GM12891 (cell line): ENCODE measurements at regions not wholly inside any gene's neighbourhood (a gene's known extent, or its start where the extent isn't known, plus 50 kb on each side); places are given as distances from the start of the nearest gene placed in this dataset.

Experiments used
- POLR2A ChIP-seq: IDR thresholded peaks from 2 replicates; pipeline ENCODE4 v1.6.1; 2011; ENCODE audit warnings: low read depth, low read length, control low read depth
- POLR2AphosphoS5 ChIP-seq: IDR thresholded peaks from 2 replicates; pipeline ENCODE4 v1.6.1; 2011; ENCODE audit warnings: low read depth, low read length, control low read depth
- POU2F2 ChIP-seq: IDR thresholded peaks from 2 replicates; pipeline ENCODE4 v1.6.1; 2011; ENCODE audit warnings: low read depth, mild to moderate bottlenecking, control low read depth, low read length, moderate library complexity
- SPI1 ChIP-seq: IDR thresholded peaks from 2 replicates; pipeline ENCODE4 v1.6.1; 2011; ENCODE audit warnings: low read depth, low read length, control low read depth
- TAF1 ChIP-seq: IDR thresholded peaks from 2 replicates; pipeline ENCODE4 v1.6.1; 2011; ENCODE audit warnings: low read depth, low read length, control low read depth

DNA sequence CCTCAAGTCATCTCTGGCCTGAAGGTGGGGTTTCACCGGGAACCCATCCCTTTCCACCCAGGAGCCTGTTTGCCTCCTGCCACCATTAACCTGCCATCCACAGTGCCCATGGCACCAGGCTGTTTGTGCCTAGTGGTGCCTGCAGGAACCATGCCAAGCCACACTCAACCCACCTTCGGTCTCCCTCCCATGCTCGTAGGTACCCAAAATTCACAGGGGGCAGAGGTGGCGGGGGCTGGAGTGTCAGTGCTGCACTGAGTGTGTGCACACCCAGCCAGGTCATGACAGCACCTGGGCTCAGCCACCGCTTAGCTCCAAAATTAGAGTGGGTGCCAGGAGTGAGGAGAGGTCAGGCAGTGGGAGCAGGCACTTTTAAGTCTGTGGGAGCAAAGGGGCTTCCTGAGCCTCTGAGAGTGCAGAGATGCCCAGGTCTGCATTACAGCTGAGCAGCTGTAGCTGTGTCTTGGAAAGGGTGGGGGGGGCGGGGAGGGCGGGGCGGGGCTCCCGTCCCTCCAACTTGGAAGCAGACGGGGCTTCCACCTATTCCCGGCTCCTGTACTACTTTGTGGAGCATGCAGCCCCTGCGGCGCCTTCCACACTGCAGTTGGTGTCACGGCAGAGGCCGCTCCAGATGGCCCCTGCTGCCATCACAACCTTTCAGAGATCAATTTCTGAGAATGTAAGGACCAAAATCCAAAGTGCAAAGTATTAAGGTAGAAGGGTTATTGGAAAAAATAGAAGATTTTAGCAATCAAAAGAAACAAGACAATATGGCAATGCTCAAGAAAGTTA, 2396.8 kb upstream of the C9orf72 start:
- no peak for TF ChIP-seq POLR2A
- no peak for TF ChIP-seq TAF1
- no peak for TF ChIP-seq SPI1
- no peak for TF ChIP-seq POLR2AphosphoS5
- TF ChIP-seq POU2F2: no peak
